Calu3 (cell line): ENCODE measurements at regions not wholly inside any gene's neighbourhood (a gene's known extent, or its start where the extent isn't known, plus 50 kb on each side); places are given as distances from the start of the nearest gene placed in this dataset.

Experiments used
- BruUV-seq: library from RNA; stranded (reverse); fragments of 400-500 nt; replicated peaks from 2 replicates; lab custom pipeline; 2021; lab: Mats Ljungman, UMichigan
- CTCF ChIA-PET: fragments of 300-600 bp; sonication (Branson Sonifier 250); formaldehyde crosslinking; loops from one replicate; lab custom pipeline; 2022; ENCODE audit warnings: antibody characterized with exemption; lab: Charles Lee
- DNase-seq: peaks from one replicate; pipeline ENCODE4 v3.0.0; 2022
- H3K27ac Mint-ChIP-seq: one replicate; pipeline ENCODE4 v1.8.0; 2022; ENCODE audit warnings: mixed read lengths; ENCODE audit not compliant: unreplicated experiment
- H3K27me3 Mint-ChIP-seq: one replicate; pipeline ENCODE4 v1.8.0; 2022; ENCODE audit warnings: mixed read lengths; ENCODE audit not compliant: unreplicated experiment
- H3K36me3 Mint-ChIP-seq: one replicate; pipeline ENCODE4 v1.8.0; 2022; ENCODE audit warnings: mild to moderate bottlenecking, moderate library complexity, mixed read lengths; ENCODE audit not compliant: insufficient read depth, unreplicated experiment
- H3K4me1 Mint-ChIP-seq: one replicate; pipeline ENCODE4 v1.8.0; 2022; ENCODE audit warnings: mild to moderate bottlenecking, low read depth, mixed read lengths; ENCODE audit not compliant: unreplicated experiment
- H3K4me3 Mint-ChIP-seq: one replicate; pipeline ENCODE4 v1.8.0; 2022; ENCODE audit warnings: mild to moderate bottlenecking, low read depth, moderate library complexity, mixed read lengths; ENCODE audit not compliant: unreplicated experiment
- H3K9me3 Mint-ChIP-seq: one replicate; pipeline ENCODE4 v1.8.0; 2022; ENCODE audit warnings: low read depth, mixed read lengths; ENCODE audit not compliant: unreplicated experiment
- CTCF ChIP-seq: fragments of 200-600 bp; IDR thresholded peaks from one replicate; pipeline ENCODE4 v1.8.0; 2022; ENCODE audit warnings: antibody characterized with exemption; ENCODE audit not compliant: unreplicated experiment
- intact Hi-C: fragments of 100-400 bp; cut with micrococcal nuclease; formaldehyde crosslinking; loops from one replicate; pipeline ENCODE4 v1.10.0; 2022; ENCODE audit not compliant: unreplicated experiment

GRCh38 chr2:22947741-22948140, 437.2 kb upstream of the KLHL29 start:
- no peak for DNase-seq
- Mint-ChIP-seq H3K4me1 (no peaks in the 10 kb centered on the region), H3K27me3 (no peaks in the 10 kb centered on the region), H3K36me3 (no peaks in the 10 kb centered on the region), H3K4me3 (no peak overlapping the region), H3K9me3 (peaks cover 3% of the 10 kb centered on the region), H3K27ac (no peak overlapping the region)
- TF ChIP-seq CTCF, result no peak
- CTCF ChIA-PET, result no interaction called here
- intact Hi-C loops, result no loop called here
- no TSS peak for BruUV-seq

GRCh38 chr2:22950431-22950830, 434.5 kb upstream of the KLHL29 start:
- no TSS peak for BruUV-seq
- Mint-ChIP-seq H3K27ac (no peak overlapping the region), H3K27me3 (no peaks in the 10 kb centered on the region), H3K36me3 (no peaks in the 10 kb centered on the region), H3K4me3 (no peak overlapping the region), H3K9me3 (peaks cover 3% of the 10 kb centered on the region), H3K4me1 (no peaks in the 10 kb centered on the region)
- DNase-seq, result no peak
- intact Hi-C loops, result no loop called here
- no peak for TF ChIP-seq CTCF
- CTCF ChIA-PET, result no interaction called here

DNA sequence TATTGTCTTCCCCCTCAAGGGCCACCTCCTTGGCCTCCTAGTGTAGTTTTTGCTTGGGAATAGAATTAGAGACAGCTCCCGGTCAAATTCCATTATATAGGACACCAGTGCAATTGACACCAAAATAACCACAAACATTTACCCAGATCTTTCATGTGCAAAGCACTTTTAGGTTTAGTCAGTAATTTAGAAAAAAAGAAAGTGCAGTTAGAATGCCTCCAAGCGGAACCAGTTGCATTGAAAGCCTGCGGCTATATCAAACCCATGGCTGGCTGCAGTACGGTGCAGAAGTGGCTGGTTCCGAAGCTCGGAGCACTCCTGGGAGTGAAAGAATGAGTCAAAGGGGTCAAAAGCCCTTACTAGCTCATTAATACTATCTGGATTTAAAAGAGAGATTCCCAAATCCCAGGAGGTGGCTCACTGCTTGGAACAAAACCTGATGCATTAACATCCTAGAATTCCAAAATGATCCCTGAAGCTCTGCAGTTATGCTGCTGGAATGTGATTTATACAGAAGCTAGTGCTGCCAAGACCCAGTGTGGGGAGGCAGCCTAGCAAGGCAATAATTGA, 432.2 kb upstream of the KLHL29 start:
- no TSS peak for BruUV-seq
- H3K4me1 Mint-ChIP-seq, result no peaks in the 10 kb centered on the region
- H3K36me3 Mint-ChIP-seq, result no peaks in the 10 kb centered on the region
- H3K4me3 Mint-ChIP-seq, result no peak overlapping the region
- no peak for DNase-seq
- H3K27me3 Mint-ChIP-seq, result no peaks in the 10 kb centered on the region
- intact Hi-C loops, result no loop called here
- no peak overlapping the region for H3K27ac Mint-ChIP-seq
- H3K9me3 Mint-ChIP-seq, result peaks cover 3% of the 10 kb centered on the region
- no peak for TF ChIP-seq CTCF
- CTCF ChIA-PET, result no interaction called here

DNA sequence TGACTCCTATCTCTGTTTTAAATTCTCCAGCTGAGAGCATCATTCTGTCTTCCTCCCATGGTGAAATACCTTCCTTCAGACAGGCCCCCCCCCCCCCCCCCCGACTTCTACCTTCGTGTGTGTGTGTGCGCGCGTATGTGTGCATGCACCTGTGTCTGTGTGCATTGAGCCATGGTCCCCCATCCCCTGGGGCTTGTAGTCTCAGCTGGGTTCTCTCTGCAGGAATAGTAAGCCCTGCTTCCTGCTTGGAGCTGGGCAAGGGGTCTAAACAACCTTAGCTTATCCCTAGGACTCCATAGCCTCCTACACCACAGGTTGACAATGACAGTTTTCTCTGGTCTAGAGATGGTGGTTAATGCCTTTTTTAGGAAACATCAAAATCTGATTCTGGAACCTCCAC, 427.5 kb upstream of the KLHL29 start:
- no TSS peak for BruUV-seq
- H3K9me3 Mint-ChIP-seq, result no peaks in the 10 kb centered on the region
- intact Hi-C loops, result no loop called here

More for the DNA sequence above, 427.5 kb upstream of the KLHL29 start:
- H3K4me3 Mint-ChIP-seq, result no peak overlapping the region
- H3K27ac Mint-ChIP-seq, result no peak overlapping the region
- H3K27me3 Mint-ChIP-seq, result no peaks in the 10 kb centered on the region
- CTCF ChIA-PET, result no interaction called here
- DNase-seq, result no peak
- no peaks in the 10 kb centered on the region for H3K36me3 Mint-ChIP-seq
- no peaks in the 10 kb centered on the region for H3K4me1 Mint-ChIP-seq
- TF ChIP-seq CTCF, result no peak
